ENCODE measurements at regions not wholly inside any gene's neighbourhood (a gene's known extent, or its start where the extent isn't known, plus 50 kb on each side); places are given as distances from the start of the nearest gene placed in this dataset.

- no peak for DNase-seq (ENCODE audit: extremely low read depth in 1 of 2, low read depth in 1 of 2)
These were observed 67.6 kb upstream of the ANKFN1 start for GRCh38 chr17:56085576-56086267.

GRCh38 chr17:56087199-56087598 is 66.1 kb upstream of the ANKFN1 start:
- DNase-seq (ENCODE audit: extremely low read depth in 1 of 2, low read depth in 1 of 2): no peak

- no peak for DNase-seq (ENCODE audit: extremely low read depth in 1 of 2, low read depth in 1 of 2)
These were observed 57.1 kb upstream of the ANKFN1 start for GRCh38 chr17:56096026-56096810.

- DNase-seq (ENCODE audit: extremely low read depth in 1 of 2, low read depth in 1 of 2): no peak
These were observed 54.5 kb upstream of the ANKFN1 start for GRCh38 chr17:56098746-56099145.

GRCh38 chr17:56099649-56100048 is 53.6 kb upstream of the ANKFN1 start:
- no peak for DNase-seq (ENCODE audit: extremely low read depth in 1 of 2, low read depth in 1 of 2)
